IMR-90 (cell line): ENCODE measurements at regions not wholly inside any gene's neighbourhood (a gene's known extent, or its start where the extent isn't known, plus 50 kb on each side); places are given as distances from the start of the nearest gene placed in this dataset.
A peak's percentile ranks its signal among the peaks of the same experiment; 100 is the strongest.

Experiments
- ATAC-seq: fragments of 200-7000 bp; cut with Tn5 transposase; 2 replicates; pipeline ENCODE4 v1.9.1; 2020; ENCODE audit warnings: low read depth, mild to moderate bottlenecking, moderate library complexity
- BruUV-seq: library from RNA; stranded (reverse); fragments of 400-500 nt; replicated peaks from 2 replicates; lab custom pipeline; 2021; lab: Mats Ljungman, UMichigan
- CTCF ChIA-PET: fragments of 300-600 bp; formaldehyde crosslinking; extraction: SDS; loops from one replicate; lab custom pipeline; 2021; ENCODE audit warnings: antibody characterized with exemption; lab: Yijun Ruan, JAX
- POLR2A ChIA-PET: fragments of 300-600 bp; sonication (Branson Sonifier 250); formaldehyde crosslinking; loops from one replicate; lab custom pipeline; 2022; ENCODE audit warnings: antibody characterized with exemption; ENCODE audit not compliant: unreplicated experiment; lab: Charles Lee
- DNase-seq: peaks from one replicate; pipeline ENCODE4 v3.0.0; 2013
- H2AFZ ChIP-seq: replicated peaks from 2 replicates; pipeline ENCODE3; 2013; ENCODE audit warnings: low read length, mild to moderate bottlenecking; ENCODE audit not compliant: poor library complexity
- H2AK5ac ChIP-seq: 2 replicates; pipeline ENCODE4 v1.6.1; 2013; ENCODE audit warnings: low read depth, low read length, inconsistent platforms
- H2AK9ac ChIP-seq: replicated peaks from 2 replicates; pipeline ENCODE3; 2013; ENCODE audit warnings: mild to moderate bottlenecking, low read depth, low read length, moderate library complexity; ENCODE audit not compliant: poor library complexity
- H2BK120ac ChIP-seq: 2 replicates; pipeline ENCODE4 v1.6.1; 2013; ENCODE audit warnings: low read depth, low read length, inconsistent platforms
- H2BK15ac ChIP-seq: 3 replicates; pipeline ENCODE4 v1.6.1; 2013; ENCODE audit warnings: low read depth, low read length, inconsistent platforms
- H2BK20ac ChIP-seq: 2 replicates; pipeline ENCODE4 v1.6.1; 2013; ENCODE audit warnings: low read depth, mild to moderate bottlenecking, inconsistent platforms, low read length, moderate library complexity
- H2BK5ac ChIP-seq: 2 replicates; pipeline ENCODE4 v1.6.1; 2013; ENCODE audit warnings: mild to moderate bottlenecking, low read depth, low read length, inconsistent platforms; ENCODE audit not compliant: poor library complexity, severe bottlenecking
- H3K14ac ChIP-seq: replicated peaks from 2 replicates; pipeline ENCODE4 v1.6.1; 2013; ENCODE audit warnings: low read depth, low read length, inconsistent platforms
- H3K18ac ChIP-seq: 2 replicates; pipeline ENCODE4 v1.6.1; 2013; ENCODE audit warnings: low read depth, low read length, control low read depth
- H3K23ac ChIP-seq: 2 replicates; pipeline ENCODE4 v1.6.1; 2013; ENCODE audit warnings: low read depth, low read length, inconsistent platforms
- H3K27ac ChIP-seq: 2 replicates; pipeline ENCODE4 v1.5.1; 2013; ENCODE audit warnings: mild to moderate bottlenecking, control low read depth, low read length; ENCODE audit not compliant: insufficient read depth
- H3K27me3 ChIP-seq: 2 replicates; pipeline ENCODE4 v1.6.1; 2013; ENCODE audit warnings: low read length; ENCODE audit not compliant: control insufficient read depth, insufficient read depth
- H3K36me3 ChIP-seq: 2 replicates; pipeline ENCODE4 v1.6.1; 2013; ENCODE audit warnings: low read length, mixed read lengths; ENCODE audit not compliant: control insufficient read depth, insufficient read depth
- H3K4ac ChIP-seq: 2 replicates; pipeline ENCODE4 v1.6.1; 2013; ENCODE audit warnings: low read depth, low read length, inconsistent platforms
- H3K4me1 ChIP-seq: 2 replicates; pipeline ENCODE4 v1.6.1; 2013; ENCODE audit warnings: low read length, mixed read lengths; ENCODE audit not compliant: control insufficient read depth, insufficient read depth
- H3K4me2 ChIP-seq: 2 replicates; pipeline ENCODE4 v1.6.1; 2013; ENCODE audit warnings: low read depth, mild to moderate bottlenecking, control low read depth, low read length, moderate library complexity
- H3K4me3 ChIP-seq: 2 replicates; pipeline ENCODE4 v1.5.1; 2013; ENCODE audit warnings: low read depth, mild to moderate bottlenecking, control low read depth, low read length, moderate library complexity; ENCODE audit not compliant: insufficient read depth
- H3K56ac ChIP-seq: 2 replicates; pipeline ENCODE4 v1.6.1; 2013; ENCODE audit warnings: low read length, inconsistent platforms; ENCODE audit not compliant: insufficient read depth; ENCODE audit errors: extremely low read depth
- H3K79me1 ChIP-seq, 2 experiments: 2 replicates each; pipeline ENCODE4 v1.6.1; 2013; ENCODE audit warnings: low read length in 2 of 2, inconsistent platforms in 1 of 2, low read depth in 1 of 2
- H3K9ac ChIP-seq: 2 replicates; pipeline ENCODE4 v1.6.1; 2013; ENCODE audit warnings: low read depth, low read length, control low read depth
- H3K9me1 ChIP-seq: 2 replicates; pipeline ENCODE4 v1.6.1; 2013; ENCODE audit warnings: low read length, inconsistent platforms; ENCODE audit not compliant: insufficient read depth
- H3K9me3 ChIP-seq: 2 replicates; pipeline ENCODE4 v1.6.1; 2013; ENCODE audit warnings: low read length; ENCODE audit not compliant: control insufficient read depth, insufficient read depth
- H4K20me1 ChIP-seq: 2 replicates; pipeline ENCODE4 v1.6.1; 2013; ENCODE audit warnings: low read length, inconsistent platforms; ENCODE audit not compliant: insufficient read depth
- H4K5ac ChIP-seq: 2 replicates; pipeline ENCODE4 v1.6.1; 2013; ENCODE audit warnings: mild to moderate bottlenecking, low read depth, low read length, control low read depth
- H4K8ac ChIP-seq, 2 experiments: 2 replicates each; pipeline ENCODE4 v1.6.1; 2013; ENCODE audit warnings: low read depth in 2 of 2, low read length in 2 of 2, control low read depth in 1 of 2, inconsistent platforms in 1 of 2
- H4K91ac ChIP-seq: 2 replicates; pipeline ENCODE4 v1.6.1; 2013; ENCODE audit warnings: low read depth, low read length, inconsistent platforms; ENCODE audit not compliant: insufficient read depth
- BHLHE40 ChIP-seq: fragments of 150-350 bp; IDR thresholded peaks from 2 replicates; pipeline ENCODE4 v1.6.1; 2016; ENCODE audit warnings: mild to moderate bottlenecking, low read depth, low read length
- CEBPB ChIP-seq: IDR thresholded peaks from 2 replicates; pipeline ENCODE4 v1.6.1; 2012; ENCODE audit warnings: low read depth, low read length, improper control_type of control experiment
- CHD1 ChIP-seq: IDR thresholded peaks from 2 replicates; pipeline ENCODE4 v1.6.1; 2012; ENCODE audit warnings: low read depth, low read length, improper control_type of control experiment
- CTCF ChIP-seq: conservative IDR thresholded peaks from 2 replicates; pipeline ENCODE4 v1.5.1; 2012; ENCODE audit warnings: mild to moderate bottlenecking, low read depth, low read length, improper control_type of control experiment
- ELK1 ChIP-seq: fragments of 150-350 bp; IDR thresholded peaks from 2 replicates; pipeline ENCODE4 v1.6.1; 2016; ENCODE audit warnings: low read depth, mild to moderate bottlenecking, low read length, moderate library complexity, borderline replicate concordance
- FOS ChIP-seq: fragments of 150-350 bp; IDR thresholded peaks from 2 replicates; pipeline ENCODE4 v1.6.1; 2016; ENCODE audit warnings: low read depth, low read length
- MAFK ChIP-seq: IDR thresholded peaks from 2 replicates; pipeline ENCODE4 v1.6.1; 2012; ENCODE audit warnings: low read depth, low read length, improper control_type of control experiment
- MAZ ChIP-seq: IDR thresholded peaks from 2 replicates; pipeline ENCODE4 v1.6.1; 2012; ENCODE audit warnings: low read depth, mild to moderate bottlenecking, low read length, improper control_type of control experiment, moderate library complexity, borderline replicate concordance
- MXI1 ChIP-seq: IDR thresholded peaks from 2 replicates; pipeline ENCODE4 v1.6.1; 2012; ENCODE audit warnings: low read depth, mild to moderate bottlenecking, low read length, moderate library complexity, borderline replicate concordance
- NFE2L2 ChIP-seq: fragments of 150-350 bp; IDR thresholded peaks from 2 replicates; pipeline ENCODE4 v1.6.1; 2016; ENCODE audit warnings: low read depth, mild to moderate bottlenecking, low read length
- POLR2A ChIP-seq: IDR thresholded peaks from 2 replicates; pipeline ENCODE4 v1.6.1; 2012; ENCODE audit warnings: mild to moderate bottlenecking, low read depth, low read length
- RAD21 ChIP-seq: IDR thresholded peaks from 2 replicates; pipeline ENCODE4 v1.6.1; 2012; ENCODE audit warnings: low read length, improper control_type of control experiment
- RCOR1 ChIP-seq: IDR thresholded peaks from 2 replicates; pipeline ENCODE4 v1.6.1; 2012; ENCODE audit warnings: mild to moderate bottlenecking, low read length, improper control_type of control experiment; ENCODE audit not compliant: insufficient replicate concordance
- RFX5 ChIP-seq: IDR thresholded peaks from 2 replicates; pipeline ENCODE4 v1.8.0; 2012; ENCODE audit warnings: low read depth, mild to moderate bottlenecking, low read length, moderate library complexity
- SMC3 ChIP-seq: fragments of 150-350 bp; IDR thresholded peaks from 2 replicates; pipeline ENCODE4 v1.6.1; 2016; ENCODE audit warnings: low read depth, mild to moderate bottlenecking, antibody characterized with exemption, low read length, moderate library complexity
- USF2 ChIP-seq: fragments of 150-350 bp; IDR thresholded peaks from 2 replicates; pipeline ENCODE4 v1.6.1; 2017; ENCODE audit warnings: mild to moderate bottlenecking, antibody characterized with exemption, low read length, low read depth
- WGBS, 2 experiments: methylation state at CpG; one replicate each; pipeline versions ENCODE4 v1.1.5 to v1.1.7; 2013; ENCODE audit warnings: missing lambda C conversion rate in 2 of 2; ENCODE audit not compliant: insufficient read length in 1 of 2; ENCODE audit errors: extremely low coverage in 2 of 2; 5-methylcytosine and 5-hydroxymethylcytosine counted together
- dilution Hi-C: fragments of 300-500 bp; cut with HindIII; formaldehyde crosslinking; loops from one replicate; pipeline ENCODE4 v1.14.3; 2018; ENCODE audit warnings: low sequenced_read_pairs; ENCODE audit not compliant: unreplicated experiment
- in situ Hi-C: fragments of 300-500 bp; cut with MboI; formaldehyde crosslinking; loops from 3 replicates; pipeline ENCODE4 v1.14.3; 2019; ENCODE audit warnings: low sequenced_read_pairs, inconsistent platforms, mixed read lengths
- intact Hi-C: fragments of 100-400 bp; cut with micrococcal nuclease; formaldehyde crosslinking; loops from 2 replicates; pipeline ENCODE4 v1.10.0; 2022

- no peak overlapping the region for H4K5ac ChIP-seq
- H3K9ac ChIP-seq: no peak overlapping the region
- dilution Hi-C loops (no loop called here), intact Hi-C loops (no loop called here), in situ Hi-C loops (no loop called here)
- H3K4me2 ChIP-seq: no peak overlapping the region
- no CpG with 5 or more reads among the region's 1 CpG for WGBS, 2 experiments
- no peak overlapping the region for H3K14ac ChIP-seq
- H2AK9ac ChIP-seq: no peak overlapping the region
- H4K8ac ChIP-seq: no peak overlapping the region; a peak in 1 of 4 replicates
- H2BK20ac ChIP-seq: no peak overlapping the region
- no peak overlapping the region for H3K4ac ChIP-seq
- no peak overlapping the region for H3K18ac ChIP-seq
- H3K27me3 ChIP-seq: no peaks in the 10 kb centered on the region
- H3K4me3 ChIP-seq: no peak overlapping the region
- no peak for TF ChIP-seq SMC3
- TF ChIP-seq BHLHE40: no peak
- TF ChIP-seq FOS: no peak
- TF ChIP-seq MAFK: no peak
- no peak for TF ChIP-seq POLR2A
- no peak for TF ChIP-seq RAD21
- no peak for TF ChIP-seq NFE2L2
- no peak for TF ChIP-seq USF2
- TF ChIP-seq CEBPB: no peak
- no peak for TF ChIP-seq RCOR1
- TF ChIP-seq CHD1: no peak
- no peak for TF ChIP-seq CTCF
- TF ChIP-seq MXI1: no peak
- no peak for TF ChIP-seq ELK1
- TF ChIP-seq RFX5: no peak
- TF ChIP-seq MAZ: no peak
- no peak overlapping the region for H3K56ac ChIP-seq
- DNase-seq (no peak), ATAC-seq (no peak)
- no peak overlapping the region for H3K27ac ChIP-seq
- CTCF ChIA-PET: no interaction called here
- H3K36me3 ChIP-seq: no peaks in the 10 kb centered on the region
- H3K9me1 ChIP-seq: no peaks in the 10 kb centered on the region
- peak overlapping the region; percentile 81 for H2BK5ac ChIP-seq
- no TSS peak for BruUV-seq
- peaks cover 2% of the 10 kb centered on the region; the same call in 1 of the 2 replicates for H3K9me3 ChIP-seq
- POLR2A ChIA-PET: no interaction called here
- no peak overlapping the region for H2BK120ac ChIP-seq
- no peak overlapping the region for H3K23ac ChIP-seq
- no peaks in the 10 kb centered on the region for H3K79me1 ChIP-seq
- no peak overlapping the region for H2BK15ac ChIP-seq
- H3K4me1 ChIP-seq: peaks cover 3% of the 10 kb centered on the region; the same call in 1 of the 2 replicates
- H4K20me1 ChIP-seq: no peaks in the 10 kb centered on the region
- no peak overlapping the region for H4K91ac ChIP-seq
- no peak overlapping the region for H2AK5ac ChIP-seq
- H2AFZ ChIP-seq: no peak overlapping the region
These were observed 196.1 kb downstream of the PDCD6IP start for GRCh38 chr3:33994568-33994967.
